ENCODE measurements at regions not wholly inside any gene's neighbourhood (a gene's known extent, or its start where the extent isn't known, plus 50 kb on each side); places are given as distances from the start of the nearest gene placed in this dataset.

DNA sequence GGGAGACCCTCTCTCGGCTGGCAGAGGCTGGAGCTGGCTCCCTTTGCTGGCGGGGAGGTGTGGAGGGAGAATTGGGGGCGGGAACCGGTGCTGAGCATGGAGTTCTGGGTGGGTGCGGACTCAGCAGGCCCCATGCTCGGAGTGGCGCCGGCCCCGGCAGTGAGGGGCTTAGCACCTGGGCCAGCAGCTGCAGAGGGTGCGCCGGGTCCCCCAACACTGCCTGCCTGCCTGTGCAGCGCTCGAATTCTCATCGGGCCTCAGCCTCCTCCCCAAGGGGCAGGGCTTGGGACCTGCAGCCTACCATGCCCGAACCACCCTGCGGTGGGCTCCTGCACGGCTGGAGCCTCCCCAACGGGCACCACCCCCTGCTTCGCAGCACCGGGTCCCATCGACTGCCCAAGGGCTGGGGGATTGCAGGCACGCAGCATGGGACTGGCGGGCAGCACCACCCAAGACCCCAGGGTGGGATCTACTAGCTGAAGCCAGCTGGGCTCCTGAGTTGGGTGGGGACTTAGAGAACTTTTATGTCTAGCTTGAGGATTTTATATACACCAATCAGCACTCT lies 129.8 kb downstream of the LRRC30 start:
- TF ChIP-seq, protein P1, sequence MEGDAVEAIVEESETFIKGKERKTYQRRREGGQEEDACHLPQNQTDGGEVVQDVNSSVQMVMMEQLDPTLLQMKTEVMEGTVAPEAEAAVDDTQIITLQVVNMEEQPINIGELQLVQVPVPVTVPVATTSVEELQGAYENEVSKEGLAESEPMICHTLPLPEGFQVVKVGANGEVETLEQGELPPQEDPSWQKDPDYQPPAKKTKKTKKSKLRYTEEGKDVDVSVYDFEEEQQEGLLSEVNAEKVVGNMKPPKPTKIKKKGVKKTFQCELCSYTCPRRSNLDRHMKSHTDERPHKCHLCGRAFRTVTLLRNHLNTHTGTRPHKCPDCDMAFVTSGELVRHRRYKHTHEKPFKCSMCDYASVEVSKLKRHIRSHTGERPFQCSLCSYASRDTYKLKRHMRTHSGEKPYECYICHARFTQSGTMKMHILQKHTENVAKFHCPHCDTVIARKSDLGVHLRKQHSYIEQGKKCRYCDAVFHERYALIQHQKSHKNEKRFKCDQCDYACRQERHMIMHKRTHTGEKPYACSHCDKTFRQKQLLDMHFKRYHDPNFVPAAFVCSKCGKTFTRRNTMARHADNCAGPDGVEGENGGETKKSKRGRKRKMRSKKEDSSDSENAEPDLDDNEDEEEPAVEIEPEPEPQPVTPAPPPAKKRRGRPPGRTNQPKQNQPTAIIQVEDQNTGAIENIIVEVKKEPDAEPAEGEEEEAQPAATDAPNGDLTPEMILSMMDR (IDR thresholded peaks at IDR 0.05; ENCODE audit: extremely low read depth in 1 of 2, insufficient read depth in 1 of 2, low read depth in 1 of 2, low read length in 2 of 2): no peak
- no peak for TF ChIP-seq EZH2 (IDR thresholded peaks at IDR 0.05; ENCODE audit: borderline replicate concordance, low read depth, low read length, severe bottlenecking)

All from endothelial cell of umbilical vein (primary cell).